ENCODE measurements at regions not wholly inside any gene's neighbourhood (a gene's known extent, or its start where the extent isn't known, plus 50 kb on each side); places are given as distances from the start of the nearest gene placed in this dataset.

- Histone ChIP-seq H3K27me3 (ENCODE audit: control insufficient read depth, insufficient read depth, low read length) (no peaks in the 10 kb centered on the region), H3K36me3 (ENCODE audit: control insufficient read depth, insufficient read depth, low read length) (no peaks in the 10 kb centered on the region), H3K4me3 (ENCODE audit: low read depth, low read length) (no peak overlapping the region)
- TF ChIP-seq CTCF (IDR thresholded peaks at IDR 0.05; ENCODE audit: insufficient read depth, low read depth, low read length): no peak
- ChIA-PET CTCF (no interaction called here), POLR2A (no interaction called here)
- no peak for DNase-seq (ENCODE audit: low read depth)
These were observed 443.9 kb upstream of the SLC10A2 start for GRCh38 chr13:103510007-103510535.

- ChIA-PET CTCF (no interaction called here), POLR2A (no interaction called here)
- Histone ChIP-seq H3K27me3 (ENCODE audit: control insufficient read depth, insufficient read depth, low read length) (no peaks in the 10 kb centered on the region), H3K4me3 (ENCODE audit: low read depth, low read length) (no peak overlapping the region), H3K36me3 (ENCODE audit: control insufficient read depth, insufficient read depth, low read length) (no peaks in the 10 kb centered on the region)
- TF ChIP-seq CTCF (IDR thresholded peaks at IDR 0.05; ENCODE audit: insufficient read depth, low read depth, low read length): no peak
- DNase-seq (ENCODE audit: low read depth): no peak
These were observed 431.2 kb upstream of the SLC10A2 start for GRCh38 chr13:103497404-103497803.

- ChIA-PET POLR2A (no interaction called here), CTCF (no interaction called here)
- TF ChIP-seq CTCF (IDR thresholded peaks at IDR 0.05; ENCODE audit: insufficient read depth, low read depth, low read length): no peak
- DNase-seq (ENCODE audit: low read depth): no peak
- H3K36me3 ChIP-seq (ENCODE audit: control insufficient read depth, insufficient read depth, low read length): no peaks in the 10 kb centered on the region
- no peak overlapping the region for H3K4me3 ChIP-seq (ENCODE audit: low read depth, low read length)
- no peaks in the 10 kb centered on the region for H3K27me3 ChIP-seq (ENCODE audit: control insufficient read depth, insufficient read depth, low read length)
These were observed 421.6 kb upstream of the SLC10A2 start for GRCh38 chr13:103487841-103488240.

GRCh38 chr13:103473081-103473480, 406.9 kb upstream of the SLC10A2 start:
- DNase-seq (ENCODE audit: low read depth): no peak
- H3K36me3 ChIP-seq (ENCODE audit: control insufficient read depth, insufficient read depth, low read length): no peaks in the 10 kb centered on the region
- ChIA-PET CTCF (no interaction called here), POLR2A (no interaction called here)
- H3K4me3 ChIP-seq (ENCODE audit: low read depth, low read length): no peak overlapping the region
- TF ChIP-seq CTCF (IDR thresholded peaks at IDR 0.05; ENCODE audit: insufficient read depth, low read depth, low read length): no peak
- no peaks in the 10 kb centered on the region for H3K27me3 ChIP-seq (ENCODE audit: control insufficient read depth, insufficient read depth, low read length)

GRCh38 chr13:103471896-103472295, 405.7 kb upstream of the SLC10A2 start:
- ChIA-PET POLR2A (no interaction called here), CTCF (no interaction called here)
- Histone ChIP-seq H3K36me3 (ENCODE audit: control insufficient read depth, insufficient read depth, low read length) (no peaks in the 10 kb centered on the region), H3K27me3 (ENCODE audit: control insufficient read depth, insufficient read depth, low read length) (no peaks in the 10 kb centered on the region), H3K4me3 (ENCODE audit: low read depth, low read length) (no peak overlapping the region)
- DNase-seq (ENCODE audit: low read depth): no peak
- TF ChIP-seq CTCF (IDR thresholded peaks at IDR 0.05; ENCODE audit: insufficient read depth, low read depth, low read length): no peak

Data from BJ (cell line).